Tibial nerve (tissue), 3 donors: ENCODE measurements at regions not wholly inside any gene's neighbourhood (a gene's known extent, or its start where the extent isn't known, plus 50 kb on each side); places are given as distances from the start of the nearest gene placed in this dataset.

ENCODE experiments used
- CTCF ChIP-seq, 5 experiments: fragments of 200-600 bp in 3 of 5; fragments of 450-650 bp in 2 of 5; sonication (generic) in 3 of 5; IDR thresholded peaks; one replicate each; pipeline ENCODE4 v1.5.1; 2016 to 2019; ENCODE audit warnings: antibody characterized with exemption in 5 of 5, mild to moderate bottlenecking in 3 of 5, moderate library complexity in 2 of 5
- POLR2A ChIP-seq, 2 donors: fragments of 450-650 bp; IDR thresholded peaks; one replicate each; pipeline ENCODE4 v1.6.1; 2017; ENCODE audit warnings: antibody characterized with exemption in 2 of 2, mild to moderate bottlenecking in 2 of 2, moderate library complexity in 2 of 2

- TF ChIP-seq CTCF (IDR thresholded peaks at IDR 0.05) (no peak), POLR2A (IDR thresholded peaks at IDR 0.05) (no peak)
Measured at GRCh38 chr11:109221190-109221589, 200.8 kb upstream of the C11orf87 start.
